HEK293 (cell line): ENCODE measurements at regions not wholly inside any gene's neighbourhood (a gene's known extent, or its start where the extent isn't known, plus 50 kb on each side); places are given as distances from the start of the nearest gene placed in this dataset.

Experiments
- CTCF ChIA-PET: fragments of 350-600 bp; formaldehyde crosslinking; extraction: SDS; loops from one replicate; lab custom pipeline; 2021; ENCODE audit warnings: antibody characterized with exemption; lab: Yijun Ruan, JAX
- POLR2A ChIA-PET: fragments of 300-600 bp; formaldehyde crosslinking; extraction: SDS; loops from one replicate; lab custom pipeline; 2020; ENCODE audit warnings: antibody characterized with exemption, inconsistent platforms; lab: Yijun Ruan, JAX
- H3K27ac ChIP-seq: fragments of 200-500 bp; sonication (Bioruptor generic); 2 replicates; pipeline ENCODE4 v1.5.1; 2014; ENCODE audit warnings: low read depth, low read length, control low read depth, inconsistent platforms; ENCODE audit errors: extremely low read depth
- H3K36me3 ChIP-seq, 2 experiments: fragments of 200-500 bp in 1 of 2; sonication (Bioruptor generic) in 1 of 2; 1 replicate in 1 of 2; 2 replicates in 1 of 2; pipeline ENCODE4 v1.5.1; 2014 to 2017; ENCODE audit warnings: inconsistent platforms in 2 of 2, low read length in 2 of 2; ENCODE audit not compliant: control insufficient read depth in 2 of 2, insufficient read depth in 1 of 2
- H3K4me1 ChIP-seq: fragments of 200-500 bp; sonication (Bioruptor generic); 2 replicates; pipeline ENCODE4 v1.5.1; 2014; ENCODE audit warnings: mild to moderate bottlenecking, low read length, inconsistent platforms; ENCODE audit not compliant: control insufficient read depth, insufficient read depth
- H3K4me3 ChIP-seq: 2 replicates; pipeline ENCODE4 v1.5.1; 2011; ENCODE audit warnings: low read depth, mild to moderate bottlenecking, control low read depth, low read length, moderate library complexity
- H3K9me3 ChIP-seq: fragments of 200-500 bp; sonication (Bioruptor generic); 2 replicates; pipeline ENCODE4 v1.5.1; 2014; ENCODE audit warnings: low read depth, low read length, inconsistent platforms; ENCODE audit not compliant: control insufficient read depth, insufficient read depth
- ATF2 ChIP-seq: fragments of 450-650 bp; formaldehyde crosslinking; IDR thresholded peaks from 2 replicates; pipeline ENCODE4 v1.5.1; 2016; ENCODE audit warnings: missing biosample characterization, missing genetic modification characterization, low read depth
- GLIS1 ChIP-seq: fragments of 450-650 bp; formaldehyde crosslinking; IDR thresholded peaks from 2 replicates; pipeline ENCODE4 v1.5.1; 2016; ENCODE audit warnings: missing biosample characterization, missing genetic modification characterization
- GLIS2 ChIP-seq: fragments of 450-650 bp; formaldehyde crosslinking; IDR thresholded peaks from 2 replicates; pipeline ENCODE4 v1.5.1; 2016; ENCODE audit warnings: missing biosample characterization, missing genetic modification characterization
- KLF16 ChIP-seq: fragments of 450-650 bp; formaldehyde crosslinking; IDR thresholded peaks from 2 replicates; pipeline ENCODE4 v1.5.1; 2017; ENCODE audit warnings: missing biosample characterization, missing genetic modification characterization
- OSR2 ChIP-seq: fragments of 450-650 bp; formaldehyde crosslinking; IDR thresholded peaks from 2 replicates; pipeline ENCODE4 v1.5.1; 2016; ENCODE audit warnings: missing biosample characterization, missing genetic modification characterization
- REPIN1 ChIP-seq: fragments of 450-650 bp; formaldehyde crosslinking; IDR thresholded peaks from 2 replicates; pipeline ENCODE4 v1.5.1; 2017; ENCODE audit warnings: missing biosample characterization, missing genetic modification characterization, low read depth
- SP2 ChIP-seq: fragments of 450-650 bp; formaldehyde crosslinking; IDR thresholded peaks from 2 replicates; pipeline ENCODE4 v1.5.1; 2016; ENCODE audit warnings: missing biosample characterization, missing genetic modification characterization
- ZNF132 ChIP-seq: fragments of 450-650 bp; formaldehyde crosslinking; IDR thresholded peaks from 2 replicates; pipeline ENCODE4 v1.5.1; 2017; ENCODE audit warnings: missing biosample characterization, missing genetic modification characterization, borderline replicate concordance
- ZNF155 ChIP-seq: fragments of 450-650 bp; formaldehyde crosslinking; IDR thresholded peaks from 2 replicates; pipeline ENCODE4 v1.5.1; 2016; ENCODE audit warnings: missing biosample characterization, missing genetic modification characterization
- ZNF26 ChIP-seq: fragments of 450-650 bp; formaldehyde crosslinking; IDR thresholded peaks from 2 replicates; pipeline ENCODE4 v1.5.1; 2016; ENCODE audit warnings: missing biosample characterization, missing genetic modification characterization
- ZNF280C ChIP-seq: fragments of 450-650 bp; formaldehyde crosslinking; IDR thresholded peaks from 2 replicates; pipeline ENCODE4 v1.5.1; 2016; ENCODE audit warnings: missing biosample characterization, missing genetic modification characterization
- ZNF391 ChIP-seq: fragments of 450-650 bp; formaldehyde crosslinking; IDR thresholded peaks from 2 replicates; pipeline ENCODE4 v1.5.1; 2016; ENCODE audit warnings: low read depth, missing biosample characterization, missing genetic modification characterization, borderline replicate concordance
- ZNF473 ChIP-seq: fragments of 450-650 bp; formaldehyde crosslinking; IDR thresholded peaks from 2 replicates; pipeline ENCODE4 v1.5.1; 2017; ENCODE audit warnings: missing biosample characterization, missing genetic modification characterization
- ZNF530 ChIP-seq: fragments of 450-650 bp; formaldehyde crosslinking; IDR thresholded peaks from 2 replicates; pipeline ENCODE4 v1.5.1; 2016; ENCODE audit warnings: low read depth, missing biosample characterization, missing genetic modification characterization
- ZNF768 ChIP-seq: fragments of 450-650 bp; formaldehyde crosslinking; IDR thresholded peaks from 2 replicates; pipeline ENCODE4 v1.5.1; 2018; ENCODE audit warnings: missing biosample characterization, mild to moderate bottlenecking, missing genetic modification characterization
- ZNF792 ChIP-seq: fragments of 450-650 bp; formaldehyde crosslinking; IDR thresholded peaks from 2 replicates; pipeline ENCODE4 v1.5.1; 2016; ENCODE audit warnings: missing biosample characterization, missing genetic modification characterization
- ZNF837 ChIP-seq: fragments of 450-650 bp; formaldehyde crosslinking; IDR thresholded peaks from 2 replicates; pipeline ENCODE4 v1.5.1; 2016; ENCODE audit warnings: missing biosample characterization, missing genetic modification characterization
- ZNF843 ChIP-seq: fragments of 450-650 bp; formaldehyde crosslinking; IDR thresholded peaks from 2 replicates; pipeline ENCODE4 v1.5.1; 2016; ENCODE audit warnings: missing biosample characterization, missing genetic modification characterization

- POLR2A ChIA-PET = no interaction called here
- Histone ChIP-seq H3K4me3 (no peak overlapping the region), H3K27ac (no peak overlapping the region), H3K36me3 (no peaks in the 10 kb centered on the region), H3K4me1 (peaks cover 38% of the 10 kb centered on the region), H3K9me3 (no peaks in the 10 kb centered on the region)
- CTCF ChIA-PET = no interaction called here
- TF ChIP-seq ZNF132 (no peak), ZNF837 (tag by site-specific recombination) (no peak)
Measured at GRCh38 chr17:63154586-63155244, 188.7 kb downstream of the TANC2 start.

GRCh38 chr17:63156986-63157385 lies 191.0 kb downstream of the TANC2 start:
- ChIA-PET CTCF (no interaction called here), POLR2A (no interaction called here)
- Histone ChIP-seq H3K27ac (no peak overlapping the region), H3K4me3 (no peak overlapping the region), H3K36me3 (no peaks in the 10 kb centered on the region), H3K4me1 (peaks cover 21% of the 10 kb centered on the region), H3K9me3 (no peaks in the 10 kb centered on the region)
- TF ChIP-seq ZNF843 = no peak
- no peak for TF ChIP-seq ZNF530 (tag by site-specific recombination)
- TF ChIP-seq GLIS1 = no peak
- no peak for TF ChIP-seq ZNF391
- TF ChIP-seq ZNF280C = no peak
- TF ChIP-seq ATF2 = no peak
- TF ChIP-seq ZNF768 (tag by site-specific recombination) = no peak
- no peak for TF ChIP-seq REPIN1 (tag by site-specific recombination)
- no peak for TF ChIP-seq OSR2 (tag by site-specific recombination)
- TF ChIP-seq ZNF473 (tag by site-specific recombination) = no peak
- TF ChIP-seq GLIS2 (tag by site-specific recombination) = no peak
- TF ChIP-seq ZNF155 (tag by site-specific recombination) = no peak
- TF ChIP-seq SP2 (tag by site-specific recombination) = no peak
- TF ChIP-seq ZNF792 = no peak
- TF ChIP-seq KLF16 (tag by site-specific recombination) = no peak
- no peak for TF ChIP-seq ZNF26 (tag by site-specific recombination)
